ENCODE measurements at regions not wholly inside any gene's neighbourhood (a gene's known extent, or its start where the extent isn't known, plus 50 kb on each side); places are given as distances from the start of the nearest gene placed in this dataset.
A peak's percentile ranks its signal among the peaks of the same experiment; 100 is the strongest.

DNA sequence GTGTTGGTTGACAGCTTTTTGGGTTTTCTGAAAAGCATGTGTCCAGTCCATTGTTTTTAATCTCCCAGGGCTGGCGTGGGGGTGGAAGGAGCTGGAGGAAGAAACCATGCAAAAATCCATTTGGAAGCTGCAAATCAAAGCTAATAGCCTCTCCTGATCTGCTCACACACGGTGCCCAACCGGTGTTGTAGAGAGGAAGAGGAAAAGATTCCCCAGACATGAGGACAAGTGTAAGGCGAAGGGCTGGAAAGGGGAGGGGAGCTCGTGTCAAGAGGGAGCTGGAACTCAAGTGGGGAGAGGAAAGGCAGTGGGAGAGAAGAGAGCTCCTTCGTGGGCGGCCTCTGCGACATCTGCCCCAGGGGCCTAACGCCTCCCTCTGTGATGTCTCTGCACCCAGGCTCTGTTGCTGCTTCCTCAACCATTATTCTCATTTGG is 112.3 kb upstream of the IRF2BP2 start:
- TF ChIP-seq EP300 (IDR thresholded peaks at IDR 0.05) (no peak), CTCF (IDR thresholded peaks at IDR 0.05) (no peak), POLR2A (IDR thresholded peaks at IDR 0.05) (peak in 1 of 2 donors; percentile 9)
